Stomach (tissue), 4 donors: ENCODE measurements at regions not wholly inside any gene's neighbourhood (a gene's known extent, or its start where the extent isn't known, plus 50 kb on each side); places are given as distances from the start of the nearest gene placed in this dataset.

Experiments used
- CTCF ChIP-seq, 7 experiments: fragments of 450-650 bp in 4 of 7; fragments of 200-600 bp in 3 of 7; sonication (generic) in 3 of 7; IDR thresholded peaks; one replicate each; pipeline ENCODE4 v1.5.1; 2016 to 2019; ENCODE audit warnings: antibody characterized with exemption in 7 of 7, control low read depth in 2 of 7, mild to moderate bottlenecking in 1 of 7
- EP300 ChIP-seq: sonication (generic); formaldehyde crosslinking; IDR thresholded peaks from one replicate; pipeline ENCODE4 v1.6.1; 2017; ENCODE audit warnings: antibody characterized with exemption
- POLR2A ChIP-seq, 4 donors: fragments of 450-650 bp; IDR thresholded peaks; one replicate each; pipeline ENCODE4 v1.6.1; 2016; ENCODE audit warnings: antibody characterized with exemption in 4 of 4, control low read depth in 2 of 4, mild to moderate bottlenecking in 1 of 4, moderate library complexity in 1 of 4
- POLR2AphosphoS5 ChIP-seq, 3 donors: sonication (generic); formaldehyde crosslinking; IDR thresholded peaks; one replicate each; pipeline ENCODE4 v1.6.1; 2016; ENCODE audit warnings: antibody characterized with exemption in 3 of 3

GRCh38 chr4:10781805-10782204 is 97.2 kb upstream of the CLNK start:
- TF ChIP-seq CTCF (IDR thresholded peaks at IDR 0.05) (no peak), POLR2A (IDR thresholded peaks at IDR 0.05) (no peak), POLR2AphosphoS5 (IDR thresholded peaks at IDR 0.05) (no peak), EP300 (no peak)
